SU-DHL-6 (cell line): ENCODE measurements at regions not wholly inside any gene's neighbourhood (a gene's known extent, or its start where the extent isn't known, plus 50 kb on each side); places are given as distances from the start of the nearest gene placed in this dataset.

Source experiments
- H2AFZ ChIP-seq: fragments of 200-600 bp; sonication (generic); 2 replicates; pipeline ENCODE4 v1.6.1; 2014; ENCODE audit warnings: low read depth, mild to moderate bottlenecking, moderate library complexity, mixed read lengths, antibody characterized with exemption, low read length; ENCODE audit not compliant: severe bottlenecking
- H3F3A ChIP-seq: fragments of 200-600 bp; shearing (Covaris generic); 2 replicates; pipeline ENCODE4 v1.6.0; 2016; ENCODE audit warnings: antibody characterized with exemption, mild to moderate bottlenecking; ENCODE audit not compliant: insufficient read depth
- H3K27ac ChIP-seq: fragments of 200-600 bp; sonication (generic); 2 replicates; pipeline ENCODE4 v1.5.1; 2016; ENCODE audit warnings: low read depth, mild to moderate bottlenecking, low read length, moderate library complexity, mixed read lengths
- H3K27me3 ChIP-seq: fragments of 200-600 bp; sonication (generic), shearing (Covaris generic); 2 replicates; pipeline ENCODE4 v1.6.0; 2014; ENCODE audit warnings: mild to moderate bottlenecking, low read length
- H3K36me3 ChIP-seq: fragments of 200-600 bp; sonication (generic); 2 replicates; pipeline ENCODE4 v1.6.1; 2014; ENCODE audit warnings: mild to moderate bottlenecking, low read length, mixed read lengths
- H3K4me2 ChIP-seq: fragments of 300-600, 200-600 bp; shearing (Covaris generic), sonication (generic); 2 replicates; pipeline ENCODE4 v1.6.0; 2014; ENCODE audit warnings: low read length, low read depth, mild to moderate bottlenecking; ENCODE audit not compliant: poor library complexity, severe bottlenecking
- H3K4me3 ChIP-seq: fragments of 200-600 bp; sonication (generic); 2 replicates; pipeline ENCODE4 v1.5.1; 2014; ENCODE audit warnings: antibody characterized with exemption, low read length, mild to moderate bottlenecking, mixed read lengths; ENCODE audit not compliant: insufficient read depth, poor library complexity, severe bottlenecking
- H3K79me2 ChIP-seq: fragments of 200-600 bp; sonication (generic); 2 replicates; pipeline ENCODE4 v1.6.1; 2014; ENCODE audit warnings: mild to moderate bottlenecking, low read length, moderate library complexity; ENCODE audit not compliant: insufficient read depth
- H3K9ac ChIP-seq: fragments of 200-600 bp; sonication (generic); 2 replicates; pipeline ENCODE4 v1.7.0; 2014; ENCODE audit warnings: mild to moderate bottlenecking, low read length
- H3K9me2 ChIP-seq: fragments of 200-600 bp; sonication (generic); replicated peaks from 2 replicates; pipeline ENCODE4 v1.6.1; 2014; ENCODE audit warnings: low read length; ENCODE audit not compliant: insufficient read depth
- H3K9me3 ChIP-seq: fragments of 200-600 bp; sonication (generic); 2 replicates; pipeline ENCODE4 v1.6.1; 2014; ENCODE audit warnings: low read length, mixed read lengths; ENCODE audit not compliant: insufficient read depth
- H4K20me1 ChIP-seq: fragments of 200-600 bp; sonication (generic); 2 replicates; pipeline ENCODE4 v1.6.1; 2014; ENCODE audit warnings: low read depth, mild to moderate bottlenecking, antibody characterized with exemption, low read length, moderate library complexity, mixed read lengths
- EZH2phosphoT487 ChIP-seq: fragments of 200-600 bp; sonication (generic), shearing (Covaris generic); conservative IDR thresholded peaks from 2 replicates; pipeline ENCODE4 v1.6.1; 2018; ENCODE audit warnings: mild to moderate bottlenecking, antibody characterized with exemption, low read length, moderate library complexity, mixed read lengths
- TF ChIP-seq, protein P1 (sequence below): fragments of 200-600 bp; sonication (generic); IDR thresholded peaks from one replicate; pipeline ENCODE4 v1.5.1; 2017; ENCODE audit warnings: antibody characterized with exemption, mild to moderate bottlenecking, low read length, moderate library complexity; ENCODE audit not compliant: insufficient read depth, poor library complexity, severe bottlenecking

DNA sequence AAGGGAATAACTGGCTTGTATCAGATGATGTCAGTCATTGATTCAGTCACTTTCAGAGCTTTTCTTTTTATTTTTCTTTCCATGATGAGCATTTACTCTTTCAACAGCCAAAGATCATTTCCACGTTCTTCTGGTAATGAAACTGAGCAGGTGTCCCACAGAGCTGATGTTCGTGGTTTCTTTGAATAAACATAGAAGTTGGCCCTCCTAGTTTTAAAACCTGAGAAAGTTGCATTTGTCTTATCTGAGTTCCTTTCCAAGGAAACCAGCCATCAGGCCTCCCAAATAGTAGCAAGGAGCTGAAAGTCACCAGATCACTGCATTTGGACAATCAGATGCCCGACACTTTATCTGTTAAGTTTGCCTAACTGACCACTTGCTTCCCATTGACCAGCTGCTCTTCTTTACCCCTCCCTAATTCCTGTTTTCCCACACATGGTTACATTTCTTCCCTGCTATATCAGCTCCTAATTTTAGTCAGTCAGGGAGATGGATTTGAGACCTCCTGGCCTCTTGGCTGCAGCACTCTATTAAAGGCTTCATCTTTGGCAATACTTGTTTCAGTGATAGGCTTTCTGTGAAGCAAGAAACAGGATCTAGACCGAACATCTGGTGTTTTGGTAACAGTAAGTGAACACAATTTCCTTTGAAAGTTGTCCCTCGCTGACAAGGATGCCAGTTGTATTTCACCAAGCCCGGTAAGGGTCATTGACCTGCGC lies 420.8 kb downstream of the CHSY3 start:
- no peaks in the 10 kb centered on the region for H3F3A ChIP-seq
- no peaks in the 10 kb centered on the region for H3K79me2 ChIP-seq
- H3K4me3 ChIP-seq, result no peak overlapping the region
- no peak overlapping the region for H3K4me2 ChIP-seq
- TF ChIP-seq, protein P1, sequence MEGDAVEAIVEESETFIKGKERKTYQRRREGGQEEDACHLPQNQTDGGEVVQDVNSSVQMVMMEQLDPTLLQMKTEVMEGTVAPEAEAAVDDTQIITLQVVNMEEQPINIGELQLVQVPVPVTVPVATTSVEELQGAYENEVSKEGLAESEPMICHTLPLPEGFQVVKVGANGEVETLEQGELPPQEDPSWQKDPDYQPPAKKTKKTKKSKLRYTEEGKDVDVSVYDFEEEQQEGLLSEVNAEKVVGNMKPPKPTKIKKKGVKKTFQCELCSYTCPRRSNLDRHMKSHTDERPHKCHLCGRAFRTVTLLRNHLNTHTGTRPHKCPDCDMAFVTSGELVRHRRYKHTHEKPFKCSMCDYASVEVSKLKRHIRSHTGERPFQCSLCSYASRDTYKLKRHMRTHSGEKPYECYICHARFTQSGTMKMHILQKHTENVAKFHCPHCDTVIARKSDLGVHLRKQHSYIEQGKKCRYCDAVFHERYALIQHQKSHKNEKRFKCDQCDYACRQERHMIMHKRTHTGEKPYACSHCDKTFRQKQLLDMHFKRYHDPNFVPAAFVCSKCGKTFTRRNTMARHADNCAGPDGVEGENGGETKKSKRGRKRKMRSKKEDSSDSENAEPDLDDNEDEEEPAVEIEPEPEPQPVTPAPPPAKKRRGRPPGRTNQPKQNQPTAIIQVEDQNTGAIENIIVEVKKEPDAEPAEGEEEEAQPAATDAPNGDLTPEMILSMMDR, result no peak
- no peak for TF ChIP-seq EZH2phosphoT487
- peaks cover 7% of the 10 kb centered on the region; the same call in 1 of the 2 replicates for H3K9me3 ChIP-seq
- H3K27me3 ChIP-seq, result no peaks in the 10 kb centered on the region
- H3K36me3 ChIP-seq, result no peaks in the 10 kb centered on the region
- H3K27ac ChIP-seq, result no peak overlapping the region
- no peaks in the 10 kb centered on the region for H3K9me2 ChIP-seq
- H2AFZ ChIP-seq, result no peak overlapping the region
- H4K20me1 ChIP-seq, result no peaks in the 10 kb centered on the region
- H3K9ac ChIP-seq, result no peak overlapping the region

DNA sequence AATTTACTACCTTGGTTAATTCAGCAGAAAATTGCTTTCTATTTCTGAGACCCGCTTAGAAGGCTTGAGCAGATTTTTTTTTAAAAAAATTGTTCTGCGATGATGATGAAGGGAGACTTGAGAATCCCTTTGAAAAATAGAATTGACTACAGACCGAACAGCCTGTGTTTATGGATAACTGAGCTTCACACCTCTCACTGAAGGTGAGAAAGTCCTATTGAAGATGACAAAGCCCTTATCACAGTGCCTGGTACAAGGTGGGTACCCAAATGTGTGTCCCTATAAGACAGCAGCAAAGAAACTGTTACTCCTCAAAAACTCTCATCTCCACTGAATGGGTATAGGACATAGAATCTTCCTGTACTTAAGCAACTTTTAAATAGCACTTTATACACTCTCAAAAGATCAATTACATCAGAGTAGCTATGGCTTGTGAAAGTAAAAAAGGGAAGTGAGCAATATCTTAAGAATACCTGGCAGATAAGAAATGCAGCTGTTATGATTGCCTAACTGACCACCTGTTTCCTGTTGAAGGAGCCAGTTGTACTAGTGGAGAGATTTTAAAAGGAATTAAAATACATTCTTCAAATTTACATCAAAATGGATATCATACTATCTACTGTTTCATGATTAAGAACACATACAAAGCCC lies 419.7 kb downstream of the CHSY3 start:
- Histone ChIP-seq H3K9ac (no peak overlapping the region), H2AFZ (no peak overlapping the region), H3K9me3 (peaks cover 7% of the 10 kb centered on the region; the same call in 1 of the 2 replicates), H3K9me2 (no peaks in the 10 kb centered on the region), H3K4me3 (no peak overlapping the region), H3K79me2 (no peaks in the 10 kb centered on the region), H3K4me2 (peak overlapping the region; percentile 12), H3F3A (no peaks in the 10 kb centered on the region), H3K27me3 (no peaks in the 10 kb centered on the region), H3K36me3 (no peaks in the 10 kb centered on the region), H3K27ac (no peak overlapping the region), H4K20me1 (no peaks in the 10 kb centered on the region)
- no peak for TF ChIP-seq EZH2phosphoT487
- TF ChIP-seq, protein P1, result no peak

DNA sequence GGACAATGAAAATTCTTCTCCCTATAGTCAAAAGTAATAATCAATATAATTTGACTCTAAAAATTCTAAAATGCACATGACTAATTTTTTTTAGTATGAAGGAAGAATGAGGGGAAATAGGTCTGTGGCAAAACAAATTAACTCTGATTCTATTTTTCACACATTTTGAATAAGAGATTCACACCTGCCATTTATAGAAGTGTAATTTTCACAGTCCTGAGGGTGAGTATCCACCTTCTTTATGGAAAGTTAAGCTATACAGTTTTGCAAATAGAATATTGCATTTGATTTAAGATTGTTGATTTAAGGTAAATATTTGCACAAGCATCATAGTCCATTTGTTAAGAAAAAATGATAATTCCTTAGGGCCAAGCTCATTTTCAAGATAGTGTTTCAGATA lies 417.7 kb downstream of the CHSY3 start:
- H3K4me2 ChIP-seq, result no peak overlapping the region
- H3K27me3 ChIP-seq, result no peaks in the 10 kb centered on the region
- no peaks in the 10 kb centered on the region for H4K20me1 ChIP-seq
- H3F3A ChIP-seq, result no peaks in the 10 kb centered on the region
- no peak overlapping the region for H2AFZ ChIP-seq
- H3K27ac ChIP-seq, result no peak overlapping the region
- no peak overlapping the region for H3K9ac ChIP-seq
- no peaks in the 10 kb centered on the region for H3K9me2 ChIP-seq
- H3K9me3 ChIP-seq, result peaks cover 7% of the 10 kb centered on the region; the same call in 1 of the 2 replicates
- no peaks in the 10 kb centered on the region for H3K36me3 ChIP-seq
- TF ChIP-seq, protein P1, result no peak
- TF ChIP-seq EZH2phosphoT487, result no peak
- H3K4me3 ChIP-seq, result no peak overlapping the region
- no peaks in the 10 kb centered on the region for H3K79me2 ChIP-seq
